Spleen (tissue), 11 donors: ENCODE measurements at regions not wholly inside any gene's neighbourhood (a gene's known extent, or its start where the extent isn't known, plus 50 kb on each side); places are given as distances from the start of the nearest gene placed in this dataset.
A peak's percentile ranks its signal among the peaks of the same experiment; 100 is the strongest.
"Not testable (repeated sequence)": the region's sequence is repeated elsewhere in the genome, so short reads cannot be mapped to it uniquely, and the experiment has no call there.

Source experiments
- DNase-seq: peaks from one replicate; pipeline ENCODE4 v3.0.0-alpha.2; 2020
- H3K27ac ChIP-seq, 8 donors: fragments of 200-600 bp; sonication (generic) in 7 of 8; 1 replicate in 4 of 8; 2 replicates in 4 of 8; pipeline versions ENCODE4 v1.5.0 to v1.8.0; 2016 to 2021; ENCODE audit warnings: inconsistent platforms in 4 of 8, mild to moderate bottlenecking in 4 of 8, moderate library complexity in 1 of 8
- H3K27me3 ChIP-seq, 7 donors: fragments of 200-600 bp; sonication (generic) in 6 of 7; replicated peaks in 1 of 7; 1 replicate in 4 of 7; 2 replicates in 3 of 7; pipeline versions ENCODE4 v1.5.0 to v1.8.0; 2016 to 2021; ENCODE audit warnings: inconsistent platforms in 3 of 7, mild to moderate bottlenecking in 1 of 7
- H3K36me3 ChIP-seq, 6 donors: fragments of 200-600 bp; sonication (generic) in 5 of 6; 1 replicate in 4 of 6; 2 replicates in 2 of 6; pipeline versions ENCODE4 v1.5.0 to v1.8.0; 2016 to 2021; ENCODE audit warnings: inconsistent platforms in 2 of 6
- H3K4me1 ChIP-seq, 6 donors: fragments of 200-600 bp; sonication (generic) in 5 of 6; 1 replicate in 3 of 6; 2 replicates in 3 of 6; pipeline versions ENCODE4 v1.5.0 to v1.8.0; 2016 to 2021; ENCODE audit warnings: inconsistent platforms in 3 of 6
- H3K4me3 ChIP-seq, 8 donors: fragments of 200-600 bp; sonication (generic) in 7 of 8; 1 replicate in 4 of 8; 2 replicates in 4 of 8; pipeline versions ENCODE4 v1.5.0 to v1.8.0; 2016 to 2021; ENCODE audit warnings: inconsistent platforms in 4 of 8, mild to moderate bottlenecking in 4 of 8, moderate library complexity in 2 of 8
- H3K9me3 ChIP-seq, 8 donors: fragments of 200-600 bp; sonication (generic) in 7 of 8; 1 replicate in 4 of 8; 2 replicates in 4 of 8; pipeline versions ENCODE4 v1.5.0 to v1.8.0; 2016 to 2021; ENCODE audit warnings: inconsistent platforms in 4 of 8
- POLR2A ChIP-seq, 3 donors: fragments of 450-650 bp; IDR thresholded peaks; one replicate each; pipeline ENCODE4 v1.5.1; 2017; ENCODE audit warnings: antibody characterized with exemption in 3 of 3, mild to moderate bottlenecking in 1 of 3
- POLR2AphosphoS5 ChIP-seq, 3 donors: sonication (generic); formaldehyde crosslinking; IDR thresholded peaks; one replicate each; pipeline ENCODE4 v1.5.1; 2017; ENCODE audit warnings: antibody characterized with exemption in 3 of 3
- WGBS, 5 donors: extraction: QIAGEN DNeasy Blood & Tissue Kit in 3 of 5; methylation state at CpG; one replicate each; pipeline versions ENCODE4 v1.1.5 to v1.1.7; 2013 to 2018; 5-methylcytosine and 5-hydroxymethylcytosine counted together
- intact Hi-C: fragments of 100-400 bp; cut with DNase I; formaldehyde crosslinking; loops from one replicate; pipeline ENCODE4 v1.15.0; 2023; ENCODE audit warnings: low total_unique reads
- TF ChIP-seq, protein P1 (sequence below), 11 experiments: fragments of 200-600 bp in 7 of 11; fragments of 450-650 bp in 4 of 11; sonication (generic) in 4 of 11; IDR thresholded peaks in 8 of 11; conservative IDR thresholded peaks in 3 of 11; 1 replicate in 7 of 11; 2 replicates in 4 of 11; pipeline versions ENCODE4 v1.4.0 to v1.8.0; 2016 to 2021; ENCODE audit warnings: antibody characterized with exemption in 11 of 11, inconsistent platforms in 4 of 11, mild to moderate bottlenecking in 1 of 11
- donor health status: healthy with polysubstance abuse.
- donor health status: DM: no; HTN: no; CAD: no; lungs with moderate emphysema.
- donor health status: DM: no; HTN: no; CAD: no.
- donor health status: Bipolar disorder and iron deficiency.
- donor health status: healthy.
- donor health status: DM: no; HTN: no; CAD: no.
- donor health status: DM: yes; HTN: yes; CAD: no.

DNA sequence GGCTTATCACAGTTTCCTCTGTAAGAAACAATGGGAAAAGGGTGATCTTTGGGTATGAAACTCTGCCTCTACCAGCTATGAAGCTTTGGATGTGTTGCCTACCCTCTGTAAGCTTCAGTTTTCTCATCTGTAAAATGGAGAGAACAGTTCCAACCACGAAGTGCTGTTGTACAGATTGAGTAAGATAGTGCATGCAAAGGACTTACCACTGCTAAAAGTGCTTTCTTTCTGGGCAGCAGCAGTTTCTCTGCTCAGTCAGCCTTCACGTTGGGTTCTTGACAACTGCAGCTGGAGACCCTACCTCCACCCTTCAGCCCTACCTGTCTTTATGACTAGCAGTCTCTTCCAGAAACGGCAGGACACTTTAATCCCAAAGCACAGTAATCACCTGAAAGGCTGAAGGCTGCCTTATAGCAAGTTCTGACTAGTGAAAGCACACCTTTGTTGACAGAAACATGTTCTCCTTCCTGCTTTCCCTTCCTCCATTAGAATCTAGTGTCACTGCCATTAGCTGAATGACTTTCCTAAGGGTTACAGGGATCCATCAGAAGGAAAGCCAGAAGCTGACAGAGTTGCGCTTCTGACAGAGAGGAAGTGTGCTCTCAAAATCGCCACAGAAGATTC lies 91.4 kb downstream of the RPL27A start:
- no peak for DNase-seq
- intact Hi-C loops, result no loop called here
- Histone ChIP-seq H3K9me3 (no peaks in the 10 kb centered on the region), H3K36me3 (no peaks in the 10 kb centered on the region), H3K27ac (peak overlapping the region in 7 of 8 donors; percentile 65 to 81 (median 69)), H3K4me1 (peaks cover 16 to 91% (median 38%) of the 10 kb centered on the region in 6 donors), H3K4me3 (no peak overlapping the region), H3K27me3 (no peaks in the 10 kb centered on the region)
- WGBS, 5 donors, result 37 to 49% (median 44%) methylated on average over 5 of the region's 5 CpGs
- TF ChIP-seq, protein P1, sequence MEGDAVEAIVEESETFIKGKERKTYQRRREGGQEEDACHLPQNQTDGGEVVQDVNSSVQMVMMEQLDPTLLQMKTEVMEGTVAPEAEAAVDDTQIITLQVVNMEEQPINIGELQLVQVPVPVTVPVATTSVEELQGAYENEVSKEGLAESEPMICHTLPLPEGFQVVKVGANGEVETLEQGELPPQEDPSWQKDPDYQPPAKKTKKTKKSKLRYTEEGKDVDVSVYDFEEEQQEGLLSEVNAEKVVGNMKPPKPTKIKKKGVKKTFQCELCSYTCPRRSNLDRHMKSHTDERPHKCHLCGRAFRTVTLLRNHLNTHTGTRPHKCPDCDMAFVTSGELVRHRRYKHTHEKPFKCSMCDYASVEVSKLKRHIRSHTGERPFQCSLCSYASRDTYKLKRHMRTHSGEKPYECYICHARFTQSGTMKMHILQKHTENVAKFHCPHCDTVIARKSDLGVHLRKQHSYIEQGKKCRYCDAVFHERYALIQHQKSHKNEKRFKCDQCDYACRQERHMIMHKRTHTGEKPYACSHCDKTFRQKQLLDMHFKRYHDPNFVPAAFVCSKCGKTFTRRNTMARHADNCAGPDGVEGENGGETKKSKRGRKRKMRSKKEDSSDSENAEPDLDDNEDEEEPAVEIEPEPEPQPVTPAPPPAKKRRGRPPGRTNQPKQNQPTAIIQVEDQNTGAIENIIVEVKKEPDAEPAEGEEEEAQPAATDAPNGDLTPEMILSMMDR (IDR thresholded peaks at IDR 0.05 in 8 of 11, conservative IDR thresholded peaks at IDR 0.05 in 3 of 11), result no peak
- TF ChIP-seq POLR2AphosphoS5 (IDR thresholded peaks at IDR 0.05), result no peak
- TF ChIP-seq POLR2A (IDR thresholded peaks at IDR 0.05), result no peak

DNA sequence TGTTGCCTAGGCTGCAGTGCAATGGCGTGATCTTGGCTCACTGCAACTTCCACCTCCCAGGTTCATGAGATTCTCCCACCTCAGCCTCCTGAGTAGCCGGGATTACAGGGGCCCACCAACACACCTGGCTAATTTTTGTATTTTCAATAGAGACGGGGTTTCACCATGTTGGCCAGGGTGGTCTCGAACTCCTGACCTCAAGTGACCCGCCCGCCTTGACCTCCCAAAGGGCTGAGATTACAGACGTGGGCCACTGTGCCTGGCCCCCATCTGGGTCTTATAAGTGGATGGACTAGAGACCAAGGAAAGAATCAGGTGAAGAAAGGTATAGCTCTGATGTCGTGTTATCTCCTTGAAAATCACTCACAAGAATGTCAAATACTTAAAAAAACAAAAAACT lies 92.3 kb downstream of the RPL27A start:
- H3K4me3 ChIP-seq, intact Hi-C loops, H3K9me3 ChIP-seq, DNase-seq, H3K36me3 ChIP-seq, H3K27me3 ChIP-seq: not testable (repeated sequence)
- 74 to 89% (median 85%) methylated on average over 8 of the region's 8 CpGs for WGBS, 5 donors
- peak overlapping the region in 7 of 8 donors; percentile 65 to 81 (median 69) for H3K27ac ChIP-seq
- peaks cover 16 to 90% (median 38%) of the 10 kb centered on the region in 6 donors for H3K4me1 ChIP-seq

GRCh38 chr11:8775332-8775731 lies 92.7 kb downstream of the RPL27A start:
- peak in 2 of 3 donors; percentile 77 to 81 for TF ChIP-seq POLR2AphosphoS5 (IDR thresholded peaks at IDR 0.05)
- no peak for TF ChIP-seq POLR2A (IDR thresholded peaks at IDR 0.05)
- intact Hi-C loops, result no loop called here
- Histone ChIP-seq H3K27ac (peak overlapping the region; percentile 48 to 81 (median 72)), H3K4me1 (peaks cover 16 to 89% (median 38%) of the 10 kb centered on the region in 6 donors), H3K36me3 (no peaks in the 10 kb centered on the region), H3K27me3 (no peaks in the 10 kb centered on the region), H3K9me3 (no peaks in the 10 kb centered on the region), H3K4me3 (no peak overlapping the region)
- DNase-seq, result peak; percentile 77
- WGBS, 5 donors, result 53 to 74% (median 65%) methylated on average over 4 of the region's 4 CpGs

- no peak for DNase-seq
- Histone ChIP-seq H3K36me3 (no peaks in the 10 kb centered on the region), H3K4me1 (peaks cover 16 to 89% (median 38%) of the 10 kb centered on the region in 6 donors), H3K4me3 (no peak overlapping the region), H3K27ac (peak overlapping the region; percentile 48 to 81 (median 72)), H3K9me3 (no peaks in the 10 kb centered on the region), H3K27me3 (no peaks in the 10 kb centered on the region)
- 70 to 91% (median 90%) methylated on average over 1 of the region's 1 CpG for WGBS, 5 donors
- TF ChIP-seq POLR2A (IDR thresholded peaks at IDR 0.05) (no peak), POLR2AphosphoS5 (IDR thresholded peaks at IDR 0.05) (no peak)
- TF ChIP-seq, protein P1 (IDR thresholded peaks at IDR 0.05 in 8 of 11, conservative IDR thresholded peaks at IDR 0.05 in 3 of 11), result no peak
- intact Hi-C loops, result no loop called here
Observed at GRCh38 chr11:8775734-8776133, 93.1 kb downstream of the RPL27A start.

DNA sequence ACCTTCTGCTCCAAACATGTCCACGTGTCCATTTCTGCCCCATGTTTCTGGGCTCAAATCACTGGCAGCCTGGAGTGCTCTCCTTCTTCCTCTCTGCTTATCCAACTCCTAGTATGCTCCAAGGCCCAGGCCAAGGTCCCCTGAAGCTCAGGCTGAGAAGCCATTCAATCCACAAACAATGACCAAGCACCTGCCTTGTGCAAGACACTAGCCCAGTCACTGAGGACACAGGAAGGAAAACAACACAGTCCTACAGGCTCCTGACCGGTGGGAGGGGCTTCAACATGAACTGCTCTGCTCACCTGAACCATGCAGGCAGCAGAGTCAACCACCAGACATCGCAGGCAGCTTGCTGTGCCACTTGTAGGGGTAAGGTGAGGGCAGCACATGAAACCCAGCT lies 93.6 kb downstream of the RPL27A start:
- TF ChIP-seq POLR2A (IDR thresholded peaks at IDR 0.05) (no peak), POLR2AphosphoS5 (IDR thresholded peaks at IDR 0.05) (no peak)
- TF ChIP-seq, protein P1 (IDR thresholded peaks at IDR 0.05 in 8 of 11, conservative IDR thresholded peaks at IDR 0.05 in 3 of 11), result no peak
- H3K27ac ChIP-seq, result peak overlapping the region; percentile 30 to 81 (median 72)
- no peak for DNase-seq
- H3K4me1 ChIP-seq, result peaks cover 16 to 89% (median 41%) of the 10 kb centered on the region in 6 donors
- no peaks in the 10 kb centered on the region for H3K27me3 ChIP-seq
- no peaks in the 10 kb centered on the region for H3K9me3 ChIP-seq
- intact Hi-C loops, result no loop called here
- no peaks in the 10 kb centered on the region for H3K36me3 ChIP-seq
- H3K4me3 ChIP-seq, result no peak overlapping the region
- 63 to 95% (median 83%) methylated on average over 3 of the region's 3 CpGs for WGBS, 5 donors
